Kidney epithelial cell (primary cell): ENCODE measurements at regions not wholly inside any gene's neighbourhood (a gene's known extent, or its start where the extent isn't known, plus 50 kb on each side); places are given as distances from the start of the nearest gene placed in this dataset.

ENCODE experiments used
- DNase-seq: peaks from one replicate; pipeline ENCODE4 v3.0.0-alpha.2; 2010; ENCODE audit warnings: low read depth
- H3K27me3 ChIP-seq: 2 replicates; pipeline ENCODE4 v1.6.0; 2011; ENCODE audit warnings: low read length; ENCODE audit not compliant: control insufficient read depth, insufficient read depth
- H3K36me3 ChIP-seq: 2 replicates; pipeline ENCODE4 v1.5.1; 2011; ENCODE audit warnings: low read length; ENCODE audit not compliant: control insufficient read depth, insufficient read depth
- H3K4me3 ChIP-seq: 2 replicates; pipeline ENCODE4 v1.5.1; 2011; ENCODE audit warnings: low read depth, mild to moderate bottlenecking, control low read depth, low read length
- CTCF ChIP-seq: IDR thresholded peaks from 2 replicates; pipeline ENCODE4 v1.5.1; 2011; ENCODE audit warnings: mild to moderate bottlenecking, moderate library complexity, low read length, control low read depth, inconsistent platforms; ENCODE audit not compliant: insufficient read depth, poor library complexity, severe bottlenecking

GRCh38 chr15:96762566-96762965, 432.1 kb downstream of the NR2F2 start:
- TF ChIP-seq CTCF = no peak
- Histone ChIP-seq H3K4me3 (no peak overlapping the region), H3K36me3 (no peaks in the 10 kb centered on the region), H3K27me3 (no peaks in the 10 kb centered on the region)
- DNase-seq = no peak

GRCh38 chr15:96764501-96764900, 434.0 kb downstream of the NR2F2 start:
- no peak for TF ChIP-seq CTCF
- Histone ChIP-seq H3K4me3 (no peak overlapping the region), H3K27me3 (no peaks in the 10 kb centered on the region), H3K36me3 (no peaks in the 10 kb centered on the region)
- no peak for DNase-seq

- no peak for TF ChIP-seq CTCF
- Histone ChIP-seq H3K27me3 (no peaks in the 10 kb centered on the region), H3K36me3 (no peaks in the 10 kb centered on the region), H3K4me3 (no peak overlapping the region)
- no peak for DNase-seq
These were observed 434.4 kb downstream of the NR2F2 start for GRCh38 chr15:96764946-96765345.

GRCh38 chr15:96766366-96766765, 435.9 kb downstream of the NR2F2 start:
- Histone ChIP-seq H3K27me3 (no peaks in the 10 kb centered on the region), H3K4me3 (no peak overlapping the region), H3K36me3 (no peaks in the 10 kb centered on the region)
- no peak for DNase-seq
- TF ChIP-seq CTCF = no peak

- Histone ChIP-seq H3K4me3 (no peak overlapping the region), H3K27me3 (no peaks in the 10 kb centered on the region), H3K36me3 (no peaks in the 10 kb centered on the region)
- no peak for TF ChIP-seq CTCF
- DNase-seq = peak; percentile 41
These were observed 437.4 kb downstream of the NR2F2 start for GRCh38 chr15:96767703-96768434.

- Histone ChIP-seq H3K36me3 (no peaks in the 10 kb centered on the region), H3K4me3 (no peak overlapping the region), H3K27me3 (no peaks in the 10 kb centered on the region)
- no peak for TF ChIP-seq CTCF
- DNase-seq = no peak
These were observed 437.9 kb downstream of the NR2F2 start for GRCh38 chr15:96768435-96768789.
